GM18505 (cell line): ENCODE measurements at regions not wholly inside any gene's neighbourhood (a gene's known extent, or its start where the extent isn't known, plus 50 kb on each side); places are given as distances from the start of the nearest gene placed in this dataset.
"Not testable (repeated sequence)": the region's sequence is repeated elsewhere in the genome, so short reads cannot be mapped to it uniquely, and the experiment has no call there.

ENCODE experiments used
- ATAC-seq: cut with Tn5 transposase; IDR thresholded peaks from one replicate; pipeline ENCODE4 v1.9.1; 2021; ENCODE audit not compliant: unreplicated experiment
- POLR2A ChIP-seq: IDR thresholded peaks from 4 replicates; pipeline ENCODE4 v1.6.1; 2011; ENCODE audit warnings: borderline replicate concordance; ENCODE audit not compliant: insufficient read depth, insufficient read length; ENCODE audit errors: extremely low read depth

DNA sequence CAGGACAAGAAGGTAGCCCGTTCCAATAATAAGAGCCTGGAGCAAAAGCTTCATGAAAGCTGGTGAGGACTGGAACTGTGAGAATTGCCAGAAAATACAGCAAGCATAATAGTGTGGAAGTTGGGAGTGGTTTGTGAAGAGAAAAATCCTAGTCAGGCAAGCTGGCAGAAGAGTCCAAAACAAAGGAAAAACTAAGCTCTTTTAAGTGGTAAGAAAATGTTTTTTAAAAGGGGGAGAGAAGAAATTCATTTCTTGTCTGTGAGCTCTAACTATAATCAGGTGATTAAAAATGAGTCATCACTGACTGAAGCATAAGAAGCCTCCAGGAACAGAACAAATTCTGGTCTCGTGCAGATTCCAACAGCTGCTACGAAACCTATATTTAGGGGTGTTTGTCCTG, 102.6 kb downstream of the CAAP1 start:
- no peak for TF ChIP-seq POLR2A
- no peak for ATAC-seq

DNA sequence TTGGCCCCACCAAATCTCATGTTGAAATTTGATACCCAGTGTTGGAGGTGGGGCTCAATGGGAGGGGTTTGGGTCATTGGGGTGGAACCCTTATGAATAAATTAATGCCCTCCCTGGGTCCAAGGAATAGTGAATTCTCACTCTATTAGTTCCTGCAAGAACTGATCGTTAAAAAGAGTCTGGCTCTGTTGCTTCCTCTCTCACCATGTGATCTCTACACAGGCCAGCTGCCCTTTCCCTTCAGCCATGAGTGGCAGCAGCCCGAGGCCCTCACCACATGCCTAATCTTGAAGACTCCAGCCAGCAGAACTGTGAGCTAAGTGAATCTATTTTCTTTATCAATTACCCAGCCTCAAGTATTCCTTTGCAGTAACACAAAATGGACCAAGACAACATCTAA, 106.0 kb downstream of the CAAP1 start:
- TF ChIP-seq POLR2A: no peak
- no peak for ATAC-seq

DNA sequence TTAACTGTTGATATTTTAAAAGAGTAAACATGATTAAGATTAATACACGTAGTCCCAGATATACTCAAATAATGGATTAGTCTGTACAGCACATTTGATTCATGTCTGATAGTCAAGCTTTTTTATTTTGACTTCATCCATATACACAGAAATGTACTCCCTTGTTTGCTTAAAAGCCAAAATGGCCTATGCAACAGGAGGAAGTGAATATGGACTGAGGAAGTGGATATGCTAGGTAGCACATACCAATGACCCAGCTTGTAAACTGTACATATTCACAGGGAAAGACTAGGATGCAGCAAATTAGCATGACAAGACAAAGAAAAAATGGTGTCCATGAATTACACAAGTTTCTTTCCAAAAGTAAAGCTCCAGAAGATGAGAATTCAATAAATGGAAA, 109.7 kb downstream of the CAAP1 start:
- TF ChIP-seq POLR2A: no peak
- ATAC-seq: no peak

DNA sequence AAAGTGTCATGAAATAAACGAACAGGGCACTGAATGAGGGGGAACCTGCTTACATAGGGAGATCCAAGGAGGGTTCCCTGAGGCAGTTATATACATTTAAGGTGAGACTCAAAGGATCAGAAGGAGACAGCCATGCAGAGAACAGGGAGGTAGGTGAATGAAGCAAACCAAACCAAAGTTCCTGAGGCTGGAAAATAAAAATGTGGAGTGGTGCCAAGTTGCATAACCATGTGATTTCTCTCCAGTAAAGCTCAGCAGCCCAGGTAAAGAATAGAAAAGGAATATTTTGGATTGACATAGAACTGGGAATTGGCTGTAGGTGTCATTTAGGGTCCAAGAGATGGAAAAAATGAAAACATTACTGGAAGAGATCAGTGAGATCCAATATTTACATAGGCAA, 110.7 kb downstream of the CAAP1 start:
- ATAC-seq: no peak
- TF ChIP-seq POLR2A: no peak

GRCh38 chr9:26780307-26780706, 112.3 kb downstream of the CAAP1 start:
- not testable (repeated sequence) for ATAC-seq

- TF ChIP-seq POLR2A: no peak
- ATAC-seq: no peak
These were observed 113.5 kb downstream of the CAAP1 start for GRCh38 chr9:26779062-26779461.

GRCh38 chr9:26775391-26775790, 117.2 kb downstream of the CAAP1 start:
- ATAC-seq: no peak
- TF ChIP-seq POLR2A: no peak

GRCh38 chr9:26773056-26773455, 119.5 kb downstream of the CAAP1 start:
- no peak for TF ChIP-seq POLR2A
- no peak for ATAC-seq

- ATAC-seq: no peak
These were observed 121.8 kb downstream of the CAAP1 start for GRCh38 chr9:26770821-26771220.

DNA sequence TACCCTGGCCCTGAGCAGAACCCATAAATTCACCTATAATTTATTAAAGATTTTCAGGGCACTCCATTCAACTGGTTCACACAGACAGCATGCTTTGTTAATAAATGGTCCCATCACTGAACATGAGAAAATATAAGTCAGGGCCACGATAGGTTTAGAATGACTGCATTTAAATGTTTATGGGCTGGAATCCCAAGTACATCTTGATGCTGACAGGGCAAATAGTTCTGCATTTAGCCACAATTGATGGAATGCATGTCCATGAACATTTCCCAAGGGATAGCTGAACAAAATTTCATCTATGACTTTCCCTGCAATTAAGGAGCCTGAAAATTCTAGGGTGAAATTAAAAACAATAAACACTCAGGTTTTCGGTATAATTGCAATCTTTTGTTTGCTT, 124.5 kb downstream of the CAAP1 start:
- TF ChIP-seq POLR2A: no peak

More at GRCh38 chr9:26770821-26771220, 121.8 kb downstream of the CAAP1 start:
- TF ChIP-seq POLR2A: no peak

DNA sequence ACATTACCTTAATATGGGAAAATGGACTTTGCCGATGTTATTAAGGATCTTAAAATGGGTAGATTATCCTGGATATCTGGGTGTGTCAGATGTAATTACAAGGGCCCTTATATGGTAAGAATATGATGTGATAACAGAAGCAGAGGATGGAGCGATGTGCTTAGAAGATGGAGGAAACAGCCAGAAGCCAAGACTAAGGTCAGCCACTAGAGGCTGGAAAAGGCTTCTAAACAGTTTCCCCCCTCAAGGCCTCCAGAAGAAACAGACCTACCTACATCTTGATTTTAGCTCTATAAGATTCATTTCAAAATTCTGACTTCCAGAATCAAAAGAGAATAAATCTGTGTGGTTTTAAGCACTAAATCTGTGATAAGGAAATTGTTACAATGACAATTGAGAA, 131.9 kb downstream of the CAAP1 start:
- no peak for TF ChIP-seq POLR2A
- no peak for ATAC-seq

More for the DNA sequence above, 124.5 kb downstream of the CAAP1 start:
- no peak for ATAC-seq

GRCh38 chr9:26758655-26759054, 133.9 kb downstream of the CAAP1 start:
- no peak for TF ChIP-seq POLR2A
- ATAC-seq: no peak

- ATAC-seq: no peak
- no peak for TF ChIP-seq POLR2A
These were observed 135.7 kb downstream of the CAAP1 start for GRCh38 chr9:26756881-26757280.

DNA sequence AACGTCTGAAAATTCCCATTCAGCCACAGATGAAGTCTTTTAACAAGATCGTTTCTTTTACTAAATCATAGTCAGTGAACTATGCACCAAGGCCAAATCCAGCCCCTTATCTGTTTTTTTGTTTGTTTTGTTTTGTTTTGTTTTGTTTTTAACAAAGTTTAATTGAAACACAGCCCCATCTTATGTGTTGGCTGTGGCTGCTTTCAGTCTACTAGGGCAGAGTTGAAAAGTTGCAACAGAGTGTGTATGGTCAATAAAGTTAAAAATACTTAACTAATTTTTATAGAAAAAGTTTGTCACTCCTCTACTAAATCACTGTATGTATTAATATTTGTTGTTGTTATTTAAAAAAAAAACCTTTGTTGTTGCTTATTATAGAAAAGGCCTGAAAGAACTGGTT, 137.1 kb downstream of the CAAP1 start:
- no peak for TF ChIP-seq POLR2A
- no peak for ATAC-seq

DNA sequence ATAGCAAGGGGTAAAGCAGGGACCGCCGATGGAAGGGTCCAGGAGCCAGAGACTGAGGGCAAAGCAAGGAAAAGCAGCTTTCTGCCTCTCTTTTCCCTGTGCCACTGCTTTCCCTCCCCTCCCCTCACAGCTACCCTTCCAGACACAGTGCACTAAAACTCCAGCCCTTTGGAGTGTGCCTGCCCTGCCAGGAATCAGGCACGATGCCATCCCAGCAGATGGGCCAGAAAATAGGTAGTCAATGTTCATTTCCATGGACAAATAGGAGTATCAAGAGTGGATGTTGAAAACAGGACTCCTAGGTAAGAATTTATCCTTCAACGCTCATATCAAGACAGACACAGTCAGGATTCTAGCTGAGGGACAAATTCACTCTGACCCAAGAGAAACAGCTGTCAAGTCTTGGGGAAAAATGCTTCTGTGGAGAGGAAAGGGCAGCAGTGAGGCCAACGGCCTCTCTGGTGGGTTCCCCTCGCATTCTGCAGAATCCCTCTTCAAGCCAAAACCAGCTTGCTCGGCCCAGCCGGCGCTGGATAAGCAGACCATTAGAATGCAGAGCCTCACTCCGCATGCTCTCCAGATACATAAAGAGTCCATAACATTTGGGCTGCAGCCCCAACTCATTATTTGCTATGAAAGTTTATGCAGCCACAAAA, 138.0 kb downstream of the CAAP1 start:
- no peak for ATAC-seq
- no peak for TF ChIP-seq POLR2A
